Activated CD8-positive, alpha-beta T cell treated with anti-CD3 and anti-CD28 coated beads for 36 hours (primary cell): ENCODE measurements at regions not wholly inside any gene's neighbourhood (a gene's known extent, or its start where the extent isn't known, plus 50 kb on each side); places are given as distances from the start of the nearest gene placed in this dataset.

ENCODE experiments used
- ATAC-seq: fragments of 200-7000 bp; cut with Tn5 transposase; one replicate; pipeline ENCODE4 v1.10.0; 2021; ENCODE audit warnings: mild to moderate bottlenecking, moderate library complexity
- CTCF ChIA-PET: fragments of 350-600 bp; sonication (Branson Sonifier 250); formaldehyde crosslinking; loops from one replicate; lab custom pipeline; 2021; ENCODE audit warnings: antibody characterized with exemption; lab: Charles Lee
- POLR2A ChIA-PET: fragments of 350-600 bp; sonication (Branson Sonifier 250); formaldehyde crosslinking; loops from one replicate; lab custom pipeline; 2021; ENCODE audit warnings: antibody characterized with exemption; lab: Charles Lee
- DNase-seq: peaks from one replicate; pipeline ENCODE4 v3.0.0-alpha.2; 2020
- H3K27ac Mint-ChIP-seq: one replicate; pipeline ENCODE4 v1.8.0; 2021; ENCODE audit warnings: mild to moderate bottlenecking, mixed read lengths
- H3K27me3 Mint-ChIP-seq: one replicate; pipeline ENCODE4 v1.8.0; 2021; ENCODE audit warnings: mixed read lengths
- H3K36me3 Mint-ChIP-seq: one replicate; pipeline ENCODE4 v1.8.0; 2021; ENCODE audit warnings: low read depth, mixed read lengths
- H3K4me1 Mint-ChIP-seq: one replicate; pipeline ENCODE4 v1.8.0; 2021; ENCODE audit warnings: low read depth, mixed read lengths
- H3K4me3 Mint-ChIP-seq: one replicate; pipeline ENCODE4 v1.8.0; 2021; ENCODE audit warnings: mild to moderate bottlenecking, moderate library complexity, mixed read lengths
- H3K9me3 Mint-ChIP-seq: one replicate; pipeline ENCODE4 v1.8.0; 2021; ENCODE audit warnings: mixed read lengths
- CTCF ChIP-seq: fragments of 200-600 bp; IDR thresholded peaks from one replicate; pipeline ENCODE4 v1.8.0; 2022; ENCODE audit warnings: antibody characterized with exemption, mild to moderate bottlenecking
- intact Hi-C: fragments of 100-400 bp; cut with micrococcal nuclease; formaldehyde crosslinking; loops from one replicate; pipeline ENCODE4 v1.10.0; 2022

DNA sequence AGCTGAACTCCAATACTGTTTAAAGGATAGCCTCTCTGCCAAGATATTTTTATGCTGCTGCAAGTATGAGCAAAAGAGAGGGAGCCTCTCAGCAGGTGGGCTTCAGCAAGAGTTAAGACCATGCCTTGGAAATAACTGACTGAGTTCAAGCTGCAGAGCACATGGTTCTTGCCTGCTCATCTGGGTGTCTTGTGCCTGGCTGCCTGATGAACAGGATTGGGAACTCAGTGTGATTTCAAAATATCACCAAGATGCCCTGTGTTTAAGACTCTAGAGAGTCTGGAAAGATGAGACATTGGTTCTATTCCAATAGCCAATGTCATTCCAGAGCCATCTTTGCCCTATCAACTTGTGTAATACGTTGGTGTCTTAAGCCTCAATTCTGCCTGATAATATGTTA, 147.5 kb upstream of the VEPH1 start:
- no peak for TF ChIP-seq CTCF
- Mint-ChIP-seq H3K36me3 (no peaks in the 10 kb centered on the region), H3K4me3 (no peak overlapping the region), H3K4me1 (no peaks in the 10 kb centered on the region), H3K27ac (no peak overlapping the region), H3K27me3 (peaks cover 2% of the 10 kb centered on the region), H3K9me3 (no peaks in the 10 kb centered on the region)
- ChIA-PET POLR2A (interaction anchor here (0.6 kb wide), 1 partner anchor 782 kb away, joined by 3 read pairs; no protein-coding TSS in a partner anchor), CTCF (no interaction called here)
- ATAC-seq (no peak), DNase-seq (no peak)
- intact Hi-C loops = no loop called here

- Mint-ChIP-seq H3K4me1 (no peaks in the 10 kb centered on the region), H3K9me3 (no peaks in the 10 kb centered on the region), H3K27me3 (peaks cover 2% of the 10 kb centered on the region), H3K36me3 (no peaks in the 10 kb centered on the region), H3K27ac (no peak overlapping the region), H3K4me3 (no peak overlapping the region)
- POLR2A ChIA-PET = no interaction called here
- intact Hi-C loops = no loop called here
- CTCF ChIA-PET = no interaction called here
- DNase-seq = no peak
- TF ChIP-seq CTCF = no peak
- ATAC-seq = no peak
Observed at GRCh38 chr3:157650172-157650571, 147.0 kb upstream of the VEPH1 start.

DNA sequence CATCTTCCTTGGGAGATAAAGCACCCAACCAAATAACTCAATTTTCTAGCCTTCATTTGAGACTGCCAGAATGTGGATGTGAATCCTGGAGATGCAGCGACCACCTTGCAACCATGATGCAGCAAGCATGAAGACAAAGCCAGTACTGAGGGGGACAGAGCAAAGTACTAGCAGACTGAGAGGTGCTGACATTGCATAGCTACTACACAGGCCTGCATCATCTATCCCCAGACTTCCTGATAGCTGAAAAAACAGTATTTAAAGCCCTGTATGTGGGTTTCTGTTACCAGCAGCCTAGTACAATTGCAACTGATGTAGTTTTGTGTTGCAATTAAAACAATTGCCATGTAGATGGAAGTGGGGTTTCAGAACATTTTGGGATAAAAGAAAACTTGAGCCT, 146.3 kb upstream of the VEPH1 start:
- intact Hi-C loops = no loop called here
- Mint-ChIP-seq H3K27ac (no peak overlapping the region), H3K27me3 (peaks cover 2% of the 10 kb centered on the region), H3K4me1 (no peaks in the 10 kb centered on the region), H3K36me3 (no peaks in the 10 kb centered on the region), H3K4me3 (no peak overlapping the region), H3K9me3 (no peaks in the 10 kb centered on the region)
- ChIA-PET POLR2A (no interaction called here), CTCF (no interaction called here)
- ATAC-seq = no peak
- DNase-seq = no peak
- TF ChIP-seq CTCF = no peak

DNA sequence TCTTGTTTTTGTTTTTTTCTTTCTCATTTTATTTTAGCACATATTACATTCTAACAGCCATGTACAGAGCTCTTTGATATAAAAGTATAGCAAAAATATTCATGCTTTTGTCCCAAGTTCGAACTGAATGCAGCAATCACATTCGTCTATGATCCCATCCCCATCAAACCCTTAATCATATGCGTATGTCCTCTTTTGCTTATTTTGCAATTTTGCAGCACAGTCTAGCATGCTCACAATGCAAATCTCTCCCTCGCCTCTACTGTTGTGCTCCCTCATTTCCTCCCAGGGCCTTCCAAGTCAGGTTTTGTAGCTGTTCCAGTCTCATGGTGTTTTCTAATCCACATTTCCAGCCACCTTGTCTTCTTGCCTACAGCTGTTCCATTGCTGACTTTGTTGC, 144.6 kb upstream of the VEPH1 start:
- CTCF ChIA-PET = no interaction called here

More for the DNA sequence above, 144.6 kb upstream of the VEPH1 start:
- H3K4me1 Mint-ChIP-seq = no peaks in the 10 kb centered on the region
- H3K36me3 Mint-ChIP-seq = no peaks in the 10 kb centered on the region
- H3K27me3 Mint-ChIP-seq = peaks cover 2% of the 10 kb centered on the region
- no peak overlapping the region for H3K4me3 Mint-ChIP-seq
- no peak for TF ChIP-seq CTCF
- POLR2A ChIA-PET = no interaction called here
- H3K27ac Mint-ChIP-seq = no peak overlapping the region
- no peak for ATAC-seq
- H3K9me3 Mint-ChIP-seq = no peaks in the 10 kb centered on the region
- no peak for DNase-seq
- intact Hi-C loops = no loop called here
